ENCODE measurements at regions not wholly inside any gene's neighbourhood (a gene's known extent, or its start where the extent isn't known, plus 50 kb on each side); places are given as distances from the start of the nearest gene placed in this dataset.

DNA sequence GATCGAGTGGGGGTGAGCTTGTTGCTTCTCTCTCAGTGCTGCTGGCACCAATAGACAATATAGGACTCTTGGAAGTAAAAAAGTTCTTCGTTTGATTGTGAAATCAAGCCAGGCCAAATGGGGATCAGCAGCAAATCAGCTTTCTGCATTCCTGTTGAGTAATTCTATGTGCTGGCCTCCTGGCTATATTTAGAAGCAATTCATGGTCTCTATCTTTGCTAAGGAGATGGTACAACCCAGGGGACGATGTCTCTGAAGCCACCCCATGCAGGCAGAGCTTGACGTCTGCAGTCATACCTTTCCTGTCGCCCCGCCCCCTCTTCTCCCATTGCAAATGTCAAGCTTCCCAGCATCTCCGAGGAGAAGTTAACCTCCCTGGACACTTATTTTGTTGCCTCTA is 199.1 kb downstream of the SCP2D1 start:
- no peak overlapping the region for H4K8ac ChIP-seq (ENCODE audit: extremely low read depth, insufficient read depth, low read length)
- POLR2A ChIA-PET (ENCODE audit: partially characterized antibody) = interaction anchor here (0.6 kb wide), 1 partner anchor 9 kb away, joined by 3 read pairs; no protein-coding TSS in a partner anchor
- H3K4ac ChIP-seq (replicated peaks; ENCODE audit: insufficient read length, low read depth, low read length) = no peak overlapping the region
- no peaks in the 10 kb centered on the region for H3K79me2 ChIP-seq (ENCODE audit: control insufficient read depth in 1 of 2, insufficient read depth in 2 of 2, low read length in 2 of 2)
- FAIRE-seq = no peak
- H3K23ac ChIP-seq (ENCODE audit: insufficient read length) = no peak overlapping the region
- H2AFZ ChIP-seq (ENCODE audit: low read length) = no peak overlapping the region
- H3K14ac ChIP-seq (ENCODE audit: insufficient read length) = no peak overlapping the region
- H2BK120ac ChIP-seq (replicated peaks; ENCODE audit: low read depth, low read length) = no peak overlapping the region
- WGBS, 2 experiments (ENCODE audit: extremely low coverage in 1 of 2, insufficient coverage in 1 of 2, insufficient read length in 1 of 2, insufficient replicate concordance in 2 of 2, low coverage in 1 of 2, low lambda C conversion rate in 2 of 2, missing lambda C conversion rate in 1 of 2) = 87% methylated on average over 7 of the region's 7 CpGs; no CpG with 5 or more reads in 1 of the 2 experiments
- H4K5ac ChIP-seq (ENCODE audit: insufficient read length, low read depth, low read length) = no peak overlapping the region
- H2BK15ac ChIP-seq (ENCODE audit: low read length) = no peak overlapping the region
- H2BK12ac ChIP-seq (ENCODE audit: low read depth, low read length) = no peak overlapping the region
- H3K18ac ChIP-seq (ENCODE audit: extremely low read depth, low read length) = no peak overlapping the region
- H3K36me3 ChIP-seq (ENCODE audit: control insufficient read depth in 2 of 4, insufficient read depth in 4 of 4, low read length in 3 of 4) = no peaks in the 10 kb centered on the region
- H3K23me2 ChIP-seq (ENCODE audit: low read depth, low read length) = no peaks in the 10 kb centered on the region
- no peak overlapping the region for H2BK5ac ChIP-seq (ENCODE audit: low read depth, low read length)
- no peak overlapping the region for H2AK5ac ChIP-seq (ENCODE audit: low read depth, low read length)
- H3K79me1 ChIP-seq (ENCODE audit: low read depth, low read length) = no peaks in the 10 kb centered on the region
- H3K9me3 ChIP-seq (ENCODE audit: insufficient read depth in 2 of 2, low read depth in 1 of 2, low read length in 1 of 2) = no peaks in the 10 kb centered on the region
- no peak overlapping the region for H4K91ac ChIP-seq (replicated peaks; ENCODE audit: insufficient read length, low read length)
- H3K4me3 ChIP-seq (ENCODE audit: extremely low read depth in 1 of 4, insufficient read depth in 2 of 4, low read depth in 3 of 4, low read length in 4 of 4) = no peak overlapping the region
- no peaks in the 10 kb centered on the region for H4K20me1 ChIP-seq (replicated peaks in 1 of 2; ENCODE audit: control insufficient read depth in 1 of 2, insufficient read depth in 2 of 2, low read length in 2 of 2)
- H3K4me1 ChIP-seq (replicated peaks in 1 of 4; ENCODE audit: control insufficient read depth in 3 of 4, insufficient read depth in 4 of 4, low read length in 3 of 4) = peaks cover 0 to 5% (median 2%) of the 10 kb centered on the region in 4 experiments; a peak in 3 of 7 replicates
- no peak overlapping the region for H3K9ac ChIP-seq (replicated peaks in 1 of 4; ENCODE audit: extremely low read depth in 1 of 4, low read depth in 3 of 4, low read length in 3 of 4)
- no peaks in the 10 kb centered on the region for H3K27me3 ChIP-seq (replicated peaks in 1 of 4; ENCODE audit: control insufficient read depth in 3 of 4, extremely low read depth in 1 of 4, insufficient read depth in 3 of 4, low read length in 3 of 4)
- TF ChIP-seq TCF12 (IDR thresholded peaks at IDR 0.05; ENCODE audit: low read depth, low read length) (no peak), SIRT6 (IDR thresholded peaks at IDR 0.05; ENCODE audit: low read length) (no peak), RNF2 (IDR thresholded peaks at IDR 0.05; ENCODE audit: borderline replicate concordance, low read depth, low read length, missing control alignments, poor library complexity, severe bottlenecking) (no peak), NANOG (IDR thresholded peaks at IDR 0.05; ENCODE audit: insufficient read depth, low read depth, low read length, poor library complexity, severe bottlenecking) (no peak), TEAD4 (IDR thresholded peaks at IDR 0.05; ENCODE audit: low read depth, low read length) (no peak), JUND (IDR thresholded peaks at IDR 0.05; ENCODE audit: low read length) (no peak), ASH2L (IDR thresholded peaks at IDR 0.05; ENCODE audit: low read length) (no peak), SIX5 (IDR thresholded peaks at IDR 0.05; ENCODE audit: low read depth, low read length) (no peak), KDM4A (IDR thresholded peaks at IDR 0.05; ENCODE audit: low read depth, low read length, severe bottlenecking) (no peak), SP2 (IDR thresholded peaks at IDR 0.05; ENCODE audit: low read length) (no peak)
- TF ChIP-seq, protein P1, sequence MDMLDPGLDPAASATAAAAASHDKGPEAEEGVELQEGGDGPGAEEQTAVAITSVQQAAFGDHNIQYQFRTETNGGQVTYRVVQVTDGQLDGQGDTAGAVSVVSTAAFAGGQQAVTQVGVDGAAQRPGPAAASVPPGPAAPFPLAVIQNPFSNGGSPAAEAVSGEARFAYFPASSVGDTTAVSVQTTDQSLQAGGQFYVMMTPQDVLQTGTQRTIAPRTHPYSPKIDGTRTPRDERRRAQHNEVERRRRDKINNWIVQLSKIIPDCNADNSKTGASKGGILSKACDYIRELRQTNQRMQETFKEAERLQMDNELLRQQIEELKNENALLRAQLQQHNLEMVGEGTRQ (IDR thresholded peaks at IDR 0.05; ENCODE audit: low read length) = no peak
- TF ChIP-seq, protein P2, sequence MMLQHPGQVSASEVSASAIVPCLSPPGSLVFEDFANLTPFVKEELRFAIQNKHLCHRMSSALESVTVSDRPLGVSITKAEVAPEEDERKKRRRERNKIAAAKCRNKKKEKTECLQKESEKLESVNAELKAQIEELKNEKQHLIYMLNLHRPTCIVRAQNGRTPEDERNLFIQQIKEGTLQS (IDR thresholded peaks at IDR 0.05; ENCODE audit: insufficient read depth, low read depth, low read length) = no peak
- H2BK20ac ChIP-seq (ENCODE audit: low read length) = no peak overlapping the region
- CTCF ChIA-PET (ENCODE audit: partially characterized antibody) = interaction anchor here (0.7 to 1.4 kb wide), 4 partner anchors 11 to 44 kb away, joined by 3 to 5 read pairs (median 4); no protein-coding TSS in a partner anchor
- no peak overlapping the region for H3K27ac ChIP-seq (ENCODE audit: low read depth, low read length)
- H3K56ac ChIP-seq (replicated peaks; ENCODE audit: insufficient read length, low read depth, low read length) = no peak overlapping the region
- H3K4me2 ChIP-seq (ENCODE audit: insufficient read depth in 1 of 2, low read depth in 2 of 2, low read length in 2 of 2) = no peak overlapping the region
- peak in 1 of 2 experiments; percentile 33 for DNase-seq (ENCODE audit: low read depth in 1 of 2, low spot score in 2 of 2)

All from H1 (cell line).